ENCODE measurements at regions not wholly inside any gene's neighbourhood (a gene's known extent, or its start where the extent isn't known, plus 50 kb on each side); places are given as distances from the start of the nearest gene placed in this dataset.

GRCh38 chr21:20163167-20163566, 835.0 kb upstream of the NCAM2 start:
- no peak for TF ChIP-seq SUZ12 (IDR thresholded peaks at IDR 0.05; ENCODE audit: extremely low read depth, insufficient read depth, insufficient read length)
- no peak for TF ChIP-seq ZNF274 (IDR thresholded peaks at IDR 0.05; ENCODE audit: low read depth, low read length)
- no peak for TF ChIP-seq YY1 (IDR thresholded peaks at IDR 0.05; ENCODE audit: insufficient read depth, insufficient read length)

Data from NT2/D1 (cell line).